ENCODE measurements at regions not wholly inside any gene's neighbourhood (a gene's known extent, or its start where the extent isn't known, plus 50 kb on each side); places are given as distances from the start of the nearest gene placed in this dataset.
"Not testable (repeated sequence)": the region's sequence is repeated elsewhere in the genome, so short reads cannot be mapped to it uniquely, and the experiment has no call there.

- no peak for DNase-seq (ENCODE audit: low spot score)
- TF ChIP-seq CTCF (IDR thresholded peaks at IDR 0.05; ENCODE audit: extremely low read depth, missing control alignments) = no peak
Observed at GRCh38 chr3:20527368-20527767, 341.4 kb upstream of the SGO1 start.

- no peak for DNase-seq (ENCODE audit: low spot score)
- no peak for TF ChIP-seq CTCF (IDR thresholded peaks at IDR 0.05; ENCODE audit: extremely low read depth, missing control alignments)
Observed at GRCh38 chr3:20524328-20524727, 338.3 kb upstream of the SGO1 start.

- TF ChIP-seq CTCF (IDR thresholded peaks at IDR 0.05; ENCODE audit: extremely low read depth, missing control alignments) = no peak
- DNase-seq (ENCODE audit: low spot score) = no peak
Observed at GRCh38 chr3:20523293-20523692, 337.3 kb upstream of the SGO1 start.

GRCh38 chr3:20517316-20517715, 331.3 kb upstream of the SGO1 start:
- DNase-seq (ENCODE audit: low spot score) = not testable (repeated sequence)

GRCh38 chr3:20516311-20516710, 330.3 kb upstream of the SGO1 start:
- TF ChIP-seq CTCF (IDR thresholded peaks at IDR 0.05; ENCODE audit: extremely low read depth, missing control alignments) = no peak
- no peak for DNase-seq (ENCODE audit: low spot score)

GRCh38 chr3:20515834-20516233, 329.8 kb upstream of the SGO1 start:
- DNase-seq (ENCODE audit: low spot score) = no peak
- TF ChIP-seq CTCF (IDR thresholded peaks at IDR 0.05; ENCODE audit: extremely low read depth, missing control alignments) = no peak

GRCh38 chr3:20511863-20512505, 326.0 kb upstream of the SGO1 start:
- TF ChIP-seq CTCF (IDR thresholded peaks at IDR 0.05; ENCODE audit: extremely low read depth, missing control alignments) = peak; percentile 57
- DNase-seq (ENCODE audit: low spot score) = peak; percentile 17

GRCh38 chr3:20510396-20510795, 324.4 kb upstream of the SGO1 start:
- no peak for TF ChIP-seq CTCF (IDR thresholded peaks at IDR 0.05; ENCODE audit: extremely low read depth, missing control alignments)
- no peak for DNase-seq (ENCODE audit: low spot score)

Measured in GM20000 (cell line).